8988T (cell line): ENCODE measurements at regions not wholly inside any gene's neighbourhood (a gene's known extent, or its start where the extent isn't known, plus 50 kb on each side); places are given as distances from the start of the nearest gene placed in this dataset.

Experiments
- DNase-seq: peaks from one replicate; pipeline ENCODE4 v3.0.0; 2011

DNA sequence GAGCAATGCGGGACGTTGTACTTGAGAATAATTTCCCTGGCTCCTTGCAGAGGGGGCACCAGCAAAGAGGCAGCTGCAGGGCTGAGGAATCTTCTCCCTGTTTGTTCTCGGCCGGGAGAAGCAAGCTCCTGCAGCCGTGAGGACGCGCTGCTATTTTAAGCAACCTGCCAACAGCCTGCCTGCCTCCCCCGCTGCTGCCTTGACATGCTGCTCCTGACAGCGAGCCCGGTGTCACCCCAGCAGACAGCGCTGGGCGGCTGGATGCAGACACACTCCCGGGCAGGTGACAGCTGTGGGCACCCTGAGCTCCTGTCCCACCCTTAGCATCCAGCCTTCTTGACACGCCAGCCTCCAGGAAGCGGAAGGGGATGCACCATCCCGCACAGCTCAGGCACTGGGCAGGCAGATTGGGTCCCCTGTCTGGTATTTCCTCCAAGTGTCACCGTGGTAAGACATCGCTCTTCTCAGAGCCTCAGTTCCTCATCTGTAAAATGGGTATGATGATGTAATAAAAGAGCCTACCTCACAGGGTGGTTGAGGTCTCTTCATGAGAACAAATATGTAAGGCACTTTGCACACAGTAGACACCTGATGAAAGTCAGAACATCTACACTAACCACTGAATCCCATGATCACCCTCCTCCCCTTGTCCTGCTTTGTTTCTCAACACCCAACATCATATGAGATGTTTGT, 530.6 kb downstream of the MN1 start:
- no peak for DNase-seq

DNA sequence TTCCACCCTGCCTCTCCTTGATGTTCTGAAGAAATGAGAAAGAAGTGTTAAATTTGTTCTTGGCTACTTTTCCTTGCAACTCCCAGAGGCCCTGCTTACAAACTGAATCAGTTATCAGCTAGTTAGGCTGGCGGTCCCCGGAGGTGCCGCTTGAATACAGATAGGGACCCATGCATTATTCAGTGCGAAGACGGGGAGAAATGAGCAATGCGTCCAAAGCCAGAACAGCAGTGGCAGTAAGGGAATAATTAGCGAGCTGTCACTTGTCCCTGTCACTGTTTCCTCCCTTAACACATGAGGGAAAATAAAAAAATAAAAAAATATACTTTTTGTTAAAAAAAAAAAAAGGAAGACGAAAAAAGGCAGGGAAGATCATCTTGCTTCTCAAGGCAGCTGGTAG, 528.1 kb downstream of the MN1 start:
- no peak for DNase-seq

DNA sequence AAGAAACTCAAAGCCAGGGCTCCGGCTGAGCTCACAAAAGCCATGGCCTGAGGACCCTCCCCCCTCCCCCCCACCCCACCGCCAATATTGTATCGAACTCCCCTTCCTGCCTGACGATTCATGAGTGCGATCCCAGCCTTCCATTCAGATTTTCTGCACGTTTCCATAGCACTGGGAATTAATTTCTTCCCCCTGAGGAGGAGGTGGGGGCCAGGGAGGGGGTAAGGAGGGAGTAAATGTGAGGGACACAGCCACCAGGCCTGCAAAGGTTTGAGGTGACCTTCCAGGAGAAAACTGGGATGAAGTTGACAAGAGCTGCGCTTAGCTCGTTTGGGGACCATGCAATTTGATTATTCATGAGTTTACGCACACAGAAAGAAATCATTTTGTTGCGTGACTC, 527.7 kb downstream of the MN1 start:
- DNase-seq = no peak

DNA sequence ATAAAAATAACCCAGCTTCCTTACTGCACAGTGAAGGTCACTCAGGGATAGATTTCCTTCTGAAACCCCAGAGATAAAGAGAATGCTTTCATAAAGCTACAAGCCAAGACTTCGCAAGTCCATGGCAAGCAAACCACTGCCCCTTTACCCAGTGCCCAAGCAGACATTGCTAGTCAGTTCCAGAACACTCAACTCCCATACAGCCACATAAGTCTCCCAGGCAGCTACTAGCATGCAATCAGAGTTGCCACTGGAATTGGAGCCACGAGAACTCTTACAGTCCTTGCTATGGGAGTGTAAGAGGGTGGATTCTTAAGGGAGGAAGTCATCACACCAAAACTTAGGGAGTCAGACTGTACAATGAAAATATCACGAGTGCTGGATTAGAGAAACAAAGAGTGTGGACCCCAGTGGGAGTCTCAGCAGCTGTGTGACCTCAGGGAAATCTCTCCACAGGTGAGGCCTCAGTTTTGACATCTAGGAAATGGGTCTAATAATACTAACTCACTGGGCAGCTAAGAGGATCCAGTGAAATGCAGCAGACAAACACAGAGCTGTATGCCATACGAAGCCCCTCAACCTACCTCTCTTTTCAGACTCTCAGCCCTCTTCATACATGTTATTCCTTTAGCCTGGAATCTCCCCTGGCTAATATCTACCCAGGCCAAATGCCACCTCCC, 526.6 kb downstream of the MN1 start:
- no peak for DNase-seq

DNA sequence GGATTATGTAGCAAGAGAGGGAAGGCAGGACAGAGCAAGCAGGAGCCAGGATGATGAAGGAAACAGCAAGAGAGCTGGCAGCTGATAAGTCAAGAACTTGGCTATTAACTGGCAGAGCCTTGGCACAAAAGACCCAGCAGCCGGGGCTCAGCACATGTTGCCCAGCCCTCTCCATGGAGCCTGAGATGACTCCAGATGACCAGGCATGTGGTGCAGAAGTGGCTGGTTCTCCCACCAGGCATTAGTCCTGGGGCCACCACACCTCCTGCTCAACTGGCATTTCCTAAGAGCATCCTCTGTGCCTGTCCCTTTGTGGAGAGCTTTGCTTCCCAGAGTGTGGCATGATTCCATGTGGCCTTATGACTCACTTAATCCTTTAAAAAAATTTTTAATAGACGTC, 522.6 kb downstream of the MN1 start:
- no peak for DNase-seq

DNA sequence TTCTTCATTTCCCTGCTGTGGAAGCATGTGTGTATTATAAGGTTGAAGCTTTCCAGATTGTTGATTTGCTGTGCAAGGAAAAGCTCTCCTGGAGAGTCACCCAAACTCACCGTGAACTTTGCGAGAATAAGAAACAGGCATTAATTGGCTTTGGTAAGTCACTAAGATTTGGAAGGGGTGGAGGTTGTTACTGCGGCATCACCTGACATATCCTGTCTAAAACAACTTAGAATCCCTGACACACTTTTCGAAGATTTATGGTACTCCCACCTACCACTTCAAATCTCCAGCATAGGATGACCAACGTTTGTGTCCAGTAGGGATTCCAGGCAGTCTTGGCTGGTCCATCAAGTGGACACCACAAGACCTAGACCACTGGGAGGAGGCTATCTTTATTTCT, 518.3 kb downstream of the MN1 start:
- no peak for DNase-seq

DNA sequence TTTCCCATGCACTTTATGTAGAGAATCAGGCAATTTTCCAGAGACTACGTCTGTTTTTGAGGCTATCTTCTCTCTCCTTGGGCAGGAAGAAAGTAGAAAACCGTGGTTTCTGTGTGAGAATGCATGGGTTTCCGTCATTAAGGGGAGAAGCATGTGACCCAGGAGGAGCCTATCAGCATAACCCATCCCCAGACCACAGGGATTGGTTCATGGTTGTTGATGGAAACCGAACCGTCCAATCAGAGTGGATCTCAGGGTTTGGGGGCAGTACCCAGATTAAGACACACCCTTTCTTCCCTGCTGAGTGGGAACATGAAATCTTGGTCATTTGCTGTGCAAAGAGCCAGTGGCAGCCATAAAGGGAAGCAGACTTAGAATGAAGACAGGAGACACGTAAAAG, 517.8 kb downstream of the MN1 start:
- no peak for DNase-seq

DNA sequence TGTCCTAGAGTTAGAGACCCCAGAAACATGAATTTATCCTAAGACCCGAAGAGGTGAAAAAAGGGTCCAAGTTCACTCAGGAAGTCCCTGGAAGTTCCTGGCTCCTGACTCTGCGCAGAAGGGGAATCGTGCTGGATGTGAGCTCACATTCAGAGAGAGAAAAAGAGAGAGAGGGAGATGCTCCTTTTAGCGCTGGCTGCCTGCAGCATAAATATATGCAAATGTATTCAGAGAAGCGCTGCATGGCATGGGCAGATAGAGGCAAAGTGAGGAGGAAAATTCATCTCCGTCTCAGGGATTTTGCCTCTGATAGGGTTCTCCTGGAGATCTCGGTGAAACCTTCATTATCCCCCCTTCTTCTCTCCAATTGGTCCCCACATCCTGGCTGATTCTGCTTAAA, 517.2 kb downstream of the MN1 start:
- no peak for DNase-seq

DNA sequence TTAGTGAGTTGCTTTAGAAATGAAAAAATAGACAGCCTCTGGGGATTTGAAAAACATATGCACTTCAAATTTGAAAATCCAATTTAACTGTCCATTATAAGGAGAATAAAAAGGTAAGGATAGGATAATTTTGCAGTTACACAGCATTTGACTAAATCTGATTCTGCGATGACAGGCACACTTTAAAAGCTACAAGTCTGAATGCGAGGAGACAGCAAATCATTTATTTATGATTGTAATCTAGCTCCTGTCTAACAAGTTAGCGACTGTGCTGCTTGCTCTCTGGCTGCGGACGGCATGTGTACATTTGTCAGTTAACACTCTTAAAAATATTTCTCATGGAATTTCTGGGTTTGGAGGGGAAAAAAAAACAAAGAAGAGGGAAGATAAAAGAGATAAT, 514.8 kb downstream of the MN1 start:
- no peak for DNase-seq

DNA sequence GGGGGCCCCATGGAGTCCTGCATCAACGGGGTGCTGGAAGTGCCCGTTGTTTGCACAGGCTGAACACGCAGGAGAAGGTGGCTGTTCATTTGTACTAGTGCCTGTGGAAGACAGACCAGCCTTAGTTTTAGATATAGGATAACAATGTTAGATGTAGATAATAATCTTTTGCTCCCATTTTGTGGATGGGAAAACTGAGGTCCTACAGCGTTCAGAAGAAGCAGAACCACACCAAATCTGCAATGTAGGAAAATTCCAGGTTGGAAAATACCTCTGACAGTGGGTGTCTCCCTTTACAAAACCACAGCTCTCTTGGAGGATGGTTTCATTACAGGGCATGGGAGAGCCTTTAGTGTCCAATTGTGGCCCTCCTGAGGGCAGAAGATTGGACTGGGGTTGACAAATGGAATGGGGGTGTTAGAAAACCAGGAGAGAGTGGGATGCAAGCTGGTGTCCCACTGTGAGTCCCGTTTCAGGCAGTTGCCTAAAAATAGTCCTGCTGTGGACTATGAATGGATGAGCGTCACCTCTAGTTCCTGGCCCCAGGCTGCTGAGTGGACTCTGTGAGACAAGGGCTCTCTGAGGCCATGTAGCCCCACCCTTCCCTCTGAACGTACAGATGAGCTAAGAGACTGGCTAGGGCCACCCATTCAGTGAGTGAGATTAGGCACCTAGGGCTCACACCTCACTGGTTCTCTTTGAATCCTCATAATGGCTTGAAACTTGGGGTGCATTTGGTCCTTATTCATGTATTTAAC, 508.8 kb downstream of the MN1 start:
- DNase-seq = no peak

DNA sequence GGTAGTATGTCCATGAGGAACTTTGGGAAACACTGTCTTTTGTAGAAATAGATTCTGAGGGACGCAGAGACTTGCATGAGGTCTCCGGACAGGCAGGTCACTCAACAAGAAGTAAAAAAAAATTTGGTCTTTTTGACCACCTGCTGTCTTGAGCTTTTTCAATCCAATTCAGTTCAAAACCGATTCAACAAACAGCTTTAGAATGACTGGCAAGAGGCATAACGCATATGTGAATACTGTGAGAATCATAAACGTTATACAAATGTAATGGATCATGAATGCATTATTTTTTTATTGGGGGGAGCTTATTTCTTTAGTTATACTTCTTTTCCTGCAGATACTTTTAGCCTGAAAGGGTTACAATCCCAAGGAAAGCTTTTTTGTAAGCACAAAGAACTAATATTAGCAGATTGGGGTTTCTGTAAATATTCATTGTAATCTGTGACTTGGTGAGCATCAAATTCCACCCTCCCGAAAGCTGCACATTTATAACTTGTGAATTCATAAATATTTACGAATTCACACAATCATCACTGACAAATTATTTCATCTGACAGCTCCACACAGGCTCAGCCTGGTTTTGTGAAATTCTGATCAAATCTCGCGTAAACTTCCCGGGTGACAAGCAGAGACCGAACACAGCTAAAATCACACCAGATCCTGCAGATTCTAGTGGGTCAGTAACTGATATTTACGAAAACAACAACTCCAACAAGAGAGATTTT, 507.7 kb downstream of the MN1 start:
- no peak for DNase-seq

DNA sequence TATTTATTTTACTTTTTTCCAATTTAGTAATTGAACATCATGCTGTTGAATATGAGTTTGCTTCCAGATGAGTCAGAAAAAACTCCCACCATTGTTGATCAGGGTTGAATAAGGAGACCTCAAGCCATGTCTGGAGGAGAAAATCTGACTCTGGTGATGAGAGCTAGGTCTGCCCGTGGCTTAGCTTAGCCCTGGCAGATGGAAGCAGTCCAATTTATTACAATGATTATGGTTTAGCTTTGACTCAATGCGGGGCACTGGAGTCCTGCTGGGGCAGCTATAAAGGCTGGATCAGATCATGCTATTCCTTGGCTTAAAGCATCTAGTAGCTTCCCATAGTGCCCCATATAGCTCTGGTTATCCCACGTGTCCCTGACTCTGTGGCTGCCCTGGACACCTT, 506.5 kb downstream of the MN1 start:
- no peak for DNase-seq

DNA sequence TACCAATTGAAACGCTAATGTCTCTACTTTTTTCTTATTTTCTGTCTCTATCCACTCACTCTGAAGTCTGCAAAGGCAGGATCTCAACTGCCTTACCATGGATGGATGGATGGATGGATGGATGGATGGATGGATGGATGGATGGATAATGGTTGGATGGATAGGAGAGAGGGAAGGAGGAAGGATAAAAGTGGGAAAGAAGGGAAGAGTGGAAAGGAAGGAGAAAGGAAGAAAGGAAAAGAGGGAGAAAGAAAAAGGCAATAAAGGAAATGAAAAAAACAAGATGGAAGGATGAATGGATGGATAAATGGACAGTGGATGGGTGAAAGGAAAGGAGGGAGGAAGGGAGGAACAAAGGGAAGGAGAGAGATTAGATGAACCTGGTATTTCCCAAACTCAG, 506.0 kb downstream of the MN1 start:
- no peak for DNase-seq

DNA sequence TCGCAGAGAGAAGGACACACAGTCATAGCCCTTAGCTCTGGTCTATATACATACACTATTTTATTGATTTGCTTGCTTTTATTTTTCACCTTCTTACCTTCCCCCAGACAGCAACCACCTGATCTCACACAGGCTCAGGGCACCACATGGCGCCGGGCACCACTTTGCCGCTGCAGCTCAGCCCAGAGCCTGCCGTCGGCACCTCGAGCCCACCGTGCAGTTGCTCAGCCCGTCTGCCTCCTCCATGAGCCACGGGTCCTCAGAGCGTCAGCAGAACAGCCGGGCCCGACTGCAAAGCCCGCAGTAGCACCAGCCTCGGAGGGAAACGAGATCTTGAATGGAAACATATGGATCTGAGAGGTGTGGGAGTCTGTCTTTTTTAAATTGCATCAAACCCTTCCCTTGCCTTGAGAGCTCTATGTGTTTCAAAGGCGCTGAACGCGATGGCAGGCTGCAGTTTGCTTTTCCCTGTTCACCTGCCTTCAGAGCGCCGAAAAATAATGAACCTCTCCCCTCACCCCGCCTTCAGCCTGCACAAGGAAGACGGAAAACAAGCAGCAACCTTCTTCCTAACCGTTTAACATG, 505.4 kb downstream of the MN1 start:
- DNase-seq = no peak

DNA sequence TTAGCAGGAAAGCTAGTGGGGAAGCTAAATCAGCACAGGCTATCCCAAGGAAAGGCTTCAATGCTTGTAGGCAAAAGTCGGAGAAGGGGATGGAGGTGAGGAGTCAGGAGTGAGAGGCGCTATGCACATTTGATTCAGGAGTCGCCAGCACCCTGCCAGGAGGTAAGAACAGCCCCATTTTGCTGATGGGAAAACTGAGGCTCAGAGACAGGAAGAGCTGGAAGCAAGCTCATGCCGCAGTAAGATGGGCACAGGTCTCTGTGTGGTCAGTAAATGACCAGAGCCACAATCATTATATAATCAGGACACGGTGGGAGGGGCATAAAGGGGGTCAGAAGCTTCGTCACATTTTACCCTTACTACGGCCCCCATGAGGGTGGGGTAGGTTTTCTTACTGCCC, 504.4 kb downstream of the MN1 start:
- no peak for DNase-seq

DNA sequence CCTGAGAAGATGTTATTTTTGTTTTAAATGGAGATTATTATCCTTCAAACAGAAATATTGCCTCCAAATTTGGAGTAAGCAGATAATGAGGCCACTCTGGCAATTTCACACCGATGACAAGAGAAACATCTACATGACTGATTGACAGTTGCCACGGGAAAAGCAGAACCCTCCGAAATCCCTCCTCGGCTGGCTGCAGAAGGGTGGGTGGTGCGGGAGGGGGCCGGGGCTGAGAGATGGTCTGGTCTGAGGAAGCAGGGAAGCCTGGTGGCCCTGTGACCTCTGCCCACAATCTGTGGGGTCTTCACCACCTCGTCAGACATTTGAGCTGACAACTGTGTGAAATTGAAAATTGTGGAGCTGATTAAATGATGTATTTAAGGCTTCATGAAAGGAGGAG, 503.2 kb downstream of the MN1 start:
- no peak for DNase-seq

DNA sequence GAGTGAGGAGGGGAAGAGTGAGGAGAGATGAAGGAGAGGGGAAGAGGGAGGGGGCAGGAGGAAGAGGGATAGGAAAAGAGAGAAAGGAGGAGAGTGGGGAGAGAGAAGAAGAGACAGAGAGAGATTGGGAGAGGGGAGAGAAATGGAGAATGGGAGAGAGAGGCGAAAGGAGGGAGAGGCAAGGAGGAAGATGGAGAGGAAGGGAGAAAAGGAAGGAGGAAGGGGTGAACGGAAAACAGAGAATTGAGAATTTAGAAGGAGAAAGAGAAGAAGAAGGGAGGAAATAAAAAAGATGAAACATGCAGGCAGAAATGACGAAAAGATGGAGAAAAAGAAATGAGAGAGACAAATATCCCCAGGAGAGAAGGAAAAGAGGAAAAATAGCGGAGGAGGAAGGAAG, 502.8 kb downstream of the MN1 start:
- DNase-seq = no peak

DNA sequence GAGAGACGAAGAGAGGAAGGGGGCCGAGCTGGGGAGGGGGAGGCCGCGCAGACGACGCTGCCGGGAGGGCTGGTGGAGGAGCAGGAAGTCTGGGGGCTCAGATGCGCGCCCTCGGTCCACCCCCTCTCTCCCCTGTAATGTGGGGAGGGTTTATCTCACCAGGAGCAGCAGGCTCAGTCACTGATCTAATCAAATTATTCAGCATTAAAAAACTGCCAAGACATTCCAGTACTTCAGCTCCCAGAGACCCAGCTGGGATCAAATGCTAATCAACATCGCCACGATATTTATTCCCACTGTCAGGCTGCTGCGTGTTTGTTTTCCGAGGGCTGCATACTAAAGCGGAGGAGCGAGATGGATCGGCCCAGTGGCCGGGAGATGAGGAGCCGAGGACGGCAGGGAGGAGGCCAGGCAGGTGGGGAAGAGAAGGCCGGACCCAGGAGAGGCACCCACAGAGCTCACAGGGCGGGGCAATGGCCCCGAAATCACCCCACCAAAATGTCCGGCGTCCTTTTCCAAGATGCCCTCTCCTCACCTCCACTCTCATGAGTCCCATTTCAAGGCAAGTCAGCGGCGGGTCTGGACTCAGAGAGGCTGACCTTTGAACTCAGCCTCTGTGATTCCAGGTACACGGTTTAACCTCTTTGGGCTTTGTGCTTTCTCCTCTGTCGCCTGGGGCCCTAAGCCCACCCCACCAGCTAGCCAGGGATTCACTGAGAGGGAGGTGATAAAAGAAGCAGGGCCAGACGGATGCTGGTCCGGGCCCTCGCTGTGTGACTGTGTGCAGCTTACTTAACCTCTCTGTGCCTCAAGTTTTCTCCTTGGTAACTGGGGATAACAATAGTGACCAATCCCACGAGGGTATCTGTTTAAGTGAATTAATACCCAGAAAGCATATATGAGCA, 502.1 kb downstream of the MN1 start:
- no peak for DNase-seq

DNA sequence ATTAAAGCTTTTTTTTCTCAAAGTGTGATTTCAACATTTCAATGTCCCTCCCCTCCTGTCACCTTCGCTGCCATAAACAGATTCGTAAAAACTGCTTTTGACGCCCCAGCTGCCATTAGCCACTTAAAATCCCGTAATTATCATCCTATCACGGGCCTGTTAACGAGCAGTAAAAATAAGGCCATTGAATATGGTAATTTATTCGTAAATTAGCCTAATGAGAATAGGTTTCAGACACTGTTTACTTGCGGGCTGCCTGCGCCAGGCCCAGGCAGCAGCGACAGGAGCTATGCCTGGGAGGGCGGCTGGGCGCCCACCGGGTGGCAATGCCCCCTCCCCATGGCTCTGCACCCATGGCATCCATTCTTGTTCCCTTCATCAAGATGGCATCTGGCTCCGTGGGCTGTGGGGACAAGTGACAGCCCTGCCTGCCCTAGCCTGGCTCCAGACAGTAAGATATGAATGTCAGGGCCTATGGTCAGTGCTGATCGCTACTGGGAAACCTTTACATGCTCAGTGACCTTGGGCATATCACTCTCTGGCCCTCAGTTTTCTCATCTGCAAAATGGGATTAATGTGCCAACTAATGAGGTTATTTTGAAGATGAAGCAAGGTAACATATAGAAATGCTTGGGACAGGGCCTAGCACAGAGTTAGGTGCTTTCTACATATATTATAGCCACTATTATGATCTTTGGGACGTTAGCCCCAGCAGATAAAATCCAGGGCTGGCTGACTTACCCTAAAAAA, 500.8 kb downstream of the MN1 start:
- DNase-seq = no peak

DNA sequence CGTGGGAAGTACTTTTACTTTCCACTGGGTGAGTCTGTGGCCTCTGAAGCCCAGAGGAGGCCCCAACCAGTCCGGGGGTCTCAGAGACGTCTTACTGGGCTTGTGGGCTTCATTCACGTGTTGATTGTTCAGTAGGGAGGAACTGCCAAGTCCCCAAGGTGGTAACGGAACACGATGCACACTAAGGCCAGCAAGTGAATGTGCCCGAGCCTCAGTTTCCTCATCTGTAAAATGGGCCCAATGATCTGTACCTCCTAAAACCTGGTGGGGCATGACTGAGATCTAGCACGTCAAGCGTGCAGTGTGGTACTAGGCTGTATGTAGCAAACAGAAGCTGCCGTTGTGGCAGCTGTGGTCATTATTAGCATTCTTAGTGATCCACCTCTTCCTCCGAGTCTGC, 499.1 kb downstream of the MN1 start:
- no peak for DNase-seq

DNA sequence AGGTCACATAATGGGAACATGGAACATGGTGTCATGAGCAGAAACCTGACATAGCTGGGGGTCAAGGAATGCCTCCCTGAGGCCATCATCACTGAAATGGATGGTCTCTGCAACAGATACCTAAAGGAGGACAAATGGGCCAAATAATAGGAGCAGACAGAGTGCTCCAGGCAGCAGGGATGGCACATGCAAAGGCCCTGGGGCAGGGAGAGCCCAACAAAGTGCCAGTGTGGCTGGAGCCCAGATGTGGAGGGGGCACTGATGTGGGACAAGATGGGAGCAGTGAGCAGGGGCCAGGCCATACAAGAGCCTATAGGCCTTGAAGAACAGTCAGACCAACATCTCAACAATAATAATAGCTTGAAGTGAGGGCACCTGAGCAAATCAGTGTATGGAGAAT, 497.8 kb downstream of the MN1 start:
- no peak for DNase-seq
